Hepatocyte (in vitro differentiated cells): ENCODE measurements at regions not wholly inside any gene's neighbourhood (a gene's known extent, or its start where the extent isn't known, plus 50 kb on each side); places are given as distances from the start of the nearest gene placed in this dataset.

Source experiments
- CTCF ChIP-seq: fragments of 200-600 bp; sonication (generic); IDR thresholded peaks from 2 replicates; pipeline ENCODE4 v1.5.1; 2016; ENCODE audit warnings: antibody characterized with exemption, mild to moderate bottlenecking; ENCODE audit not compliant: poor library complexity
- EZH2 ChIP-seq: fragments of 200-600 bp; sonication (generic); IDR thresholded peaks from 2 replicates; pipeline ENCODE4 v1.6.1; 2016; ENCODE audit warnings: antibody characterized with exemption, mild to moderate bottlenecking, borderline replicate concordance

- no peak for TF ChIP-seq CTCF
- TF ChIP-seq EZH2: no peak
Measured at GRCh38 chr7:31271641-31272405, 68.7 kb downstream of the NEUROD6 start.
